ENCODE measurements at regions not wholly inside any gene's neighbourhood (a gene's known extent, or its start where the extent isn't known, plus 50 kb on each side); places are given as distances from the start of the nearest gene placed in this dataset.

- Histone ChIP-seq H2AFZ (ENCODE audit: low read length) (no peak overlapping the region), H3K9me3 (ENCODE audit: insufficient read depth in 2 of 2, low read depth in 1 of 2, low read length in 1 of 2) (no peaks in the 10 kb centered on the region), H4K20me1 (replicated peaks in 1 of 2; ENCODE audit: control insufficient read depth in 1 of 2, insufficient read depth in 2 of 2, low read length in 2 of 2) (no peaks in the 10 kb centered on the region), H3K79me1 (ENCODE audit: low read depth, low read length) (no peaks in the 10 kb centered on the region), H4K5ac (ENCODE audit: insufficient read length, low read depth, low read length) (no peak overlapping the region), H4K91ac (replicated peaks; ENCODE audit: insufficient read length, low read length) (no peak overlapping the region), H3K4me1 (replicated peaks in 1 of 4; ENCODE audit: control insufficient read depth in 3 of 4, insufficient read depth in 4 of 4, low read length in 3 of 4) (no peaks in the 10 kb centered on the region), H3K18ac (ENCODE audit: extremely low read depth, low read length) (no peak overlapping the region), H3K79me2 (ENCODE audit: control insufficient read depth in 1 of 2, insufficient read depth in 2 of 2, low read length in 2 of 2) (no peaks in the 10 kb centered on the region), H3K4ac (replicated peaks; ENCODE audit: insufficient read length, low read depth, low read length) (no peak overlapping the region), H3K14ac (ENCODE audit: insufficient read length) (no peak overlapping the region), H2BK120ac (replicated peaks; ENCODE audit: low read depth, low read length) (no peak overlapping the region), H2BK15ac (ENCODE audit: low read length) (no peak overlapping the region), H3K4me3 (ENCODE audit: extremely low read depth in 1 of 4, insufficient read depth in 2 of 4, low read depth in 3 of 4, low read length in 4 of 4) (no peak overlapping the region), H2BK5ac (ENCODE audit: low read depth, low read length) (no peak overlapping the region), H3K4me2 (ENCODE audit: insufficient read depth in 1 of 2, low read depth in 2 of 2, low read length in 2 of 2) (no peak overlapping the region), H3K23me2 (ENCODE audit: low read depth, low read length) (no peaks in the 10 kb centered on the region), H3K36me3 (ENCODE audit: control insufficient read depth in 2 of 4, insufficient read depth in 4 of 4, low read length in 3 of 4) (no peaks in the 10 kb centered on the region), H3K27me3 (replicated peaks in 1 of 4; ENCODE audit: control insufficient read depth in 3 of 4, extremely low read depth in 1 of 4, insufficient read depth in 3 of 4, low read length in 3 of 4) (no peaks in the 10 kb centered on the region), H4K8ac (ENCODE audit: extremely low read depth, insufficient read depth, low read length) (no peak overlapping the region), H3K23ac (ENCODE audit: insufficient read length) (no peak overlapping the region), H2AK5ac (ENCODE audit: low read depth, low read length) (no peak overlapping the region), H3K9ac (replicated peaks in 1 of 4; ENCODE audit: extremely low read depth in 1 of 4, low read depth in 3 of 4, low read length in 3 of 4) (no peak overlapping the region), H3K27ac (ENCODE audit: low read depth, low read length) (no peak overlapping the region), H2BK12ac (ENCODE audit: low read depth, low read length) (no peak overlapping the region), H3K56ac (replicated peaks; ENCODE audit: insufficient read length, low read depth, low read length) (no peak overlapping the region), H2BK20ac (ENCODE audit: low read length) (no peak overlapping the region)
- ChIA-PET CTCF (ENCODE audit: partially characterized antibody) (interaction anchor here (0.9 to 2.3 kb wide), 5 partner anchors 11 to 424 kb away, joined by 3 to 6 read pairs (median 4); no protein-coding TSS in a partner anchor), POLR2A (ENCODE audit: partially characterized antibody) (no interaction called here)
- WGBS, 2 experiments (ENCODE audit: extremely low coverage in 1 of 2, insufficient coverage in 1 of 2, insufficient read length in 1 of 2, insufficient replicate concordance in 2 of 2, low coverage in 1 of 2, low lambda C conversion rate in 2 of 2, missing lambda C conversion rate in 1 of 2): 82% methylated on average over 7 of the region's 7 CpGs; no CpG with 5 or more reads in 1 of the 2 experiments
- FAIRE-seq (no peak), DNase-seq (ENCODE audit: low read depth in 1 of 2, low spot score in 2 of 2) (no peak)
- no peak for TF ChIP-seq POLR2AphosphoS5 (IDR thresholded peaks at IDR 0.05; ENCODE audit: low read depth, low read length)
- no peak for TF ChIP-seq JUN (IDR thresholded peaks at IDR 0.05; ENCODE audit: low read depth, low read length)
These were observed 412.9 kb downstream of the GADD45G start for GRCh38 chr9:90017679-90018078.

Measured in H1 (cell line).